Heart right ventricle (tissue), 16 donors: ENCODE measurements at regions not wholly inside any gene's neighbourhood (a gene's known extent, or its start where the extent isn't known, plus 50 kb on each side); places are given as distances from the start of the nearest gene placed in this dataset.

Experiments used
- ATAC-seq, 8 donors: fragments of 200-7000 bp; cut with Tn5 transposase; one replicate each; pipeline ENCODE4 v1.9.1; 2020; ENCODE audit warnings: mild to moderate bottlenecking in 8 of 8, moderate library complexity in 8 of 8, moderate number of reproducible peaks in 1 of 8
- DNase-seq, 2 donors: peaks; one replicate each; pipeline ENCODE4 v3.0.0-alpha.2; 2020
- H3K27ac ChIP-seq, 10 donors: fragments of 200-600 bp; sonication (generic) in 2 of 10; one replicate each; pipeline versions ENCODE4 v1.5.0 to v1.8.0; 2020 to 2022; ENCODE audit warnings: mild to moderate bottlenecking in 3 of 10
- H3K27me3 ChIP-seq, 7 donors: fragments of 200-600 bp; one replicate each; pipeline ENCODE4 v1.8.0; 2021 to 2022; ENCODE audit warnings: mild to moderate bottlenecking in 2 of 7
- H3K36me3 ChIP-seq, 9 donors: fragments of 200-600 bp; sonication (generic) in 1 of 9; one replicate each; pipeline versions ENCODE4 v1.5.0 to v1.8.0; 2020 to 2022; ENCODE audit warnings: mild to moderate bottlenecking in 2 of 9
- H3K4me1 ChIP-seq, 9 donors: fragments of 200-600 bp; sonication (generic) in 1 of 9; one replicate each; pipeline versions ENCODE4 v1.5.0 to v1.8.0; 2020 to 2022; ENCODE audit warnings: mild to moderate bottlenecking in 4 of 9
- H3K4me3 ChIP-seq, 10 donors: fragments of 200-600 bp; sonication (generic) in 2 of 10; one replicate each; pipeline versions ENCODE4 v1.5.0 to v1.8.0; 2020 to 2022; ENCODE audit warnings: mild to moderate bottlenecking in 7 of 10, moderate library complexity in 2 of 10
- H3K9me3 ChIP-seq, 11 donors: fragments of 200-600 bp in 10 of 11; sonication (generic) in 2 of 11; one replicate each; pipeline versions ENCODE4 v1.5.0 to v1.8.0; 2013 to 2022; ENCODE audit warnings: mild to moderate bottlenecking in 2 of 11, control low read depth in 1 of 11, moderate library complexity in 1 of 11
- CTCF ChIP-seq, 9 donors: fragments of 200-600 bp; sonication (generic) in 2 of 9; IDR thresholded peaks; one replicate each; pipeline versions ENCODE4 v1.5.0 to v1.8.0; 2021 to 2022; ENCODE audit warnings: antibody characterized with exemption in 9 of 9, mild to moderate bottlenecking in 5 of 9, moderate library complexity in 1 of 9
- WGBS, 2 donors: extraction: QIAGEN DNeasy Blood & Tissue Kit; methylation state at CpG; one replicate each; pipeline ENCODE4 v1.1.7; 2013; ENCODE audit warnings: inconsistent platforms in 1 of 2; 5-methylcytosine and 5-hydroxymethylcytosine counted together
- intact Hi-C, 10 donors: fragments of 100-400 bp; cut with DNase I; formaldehyde crosslinking; loops; one replicate each; pipeline versions ENCODE4 v1.11.1 to v1.14.2; 2022
- donor health status: Arrhythmogenic right ventricular cardiomyopathy.
- donor health status: ischemic (EF 13 %, LVEDD 7.1; RV severe dilation, severe dysfunction).
- donor health status: healthy with polysubstance abuse.
- donor health status: DM: no; HTN: yes; CAD: no.
- donor health status: DM: no; HTN: no; CAD: no.
- donor health status: ischemic (EF 25% LVEDD 6.9; RV normal size, moderate dysfunction).
- donor health status: ischemic (EF 25% LVEDD 5.7; RV mildly dilated, moderate dysfunction).
- donor health status: healthy.
- donor health status: DM: yes; HTN: yes; CAD: no.
- donor health status: Ischemic cardiomyopathy.
- donor health status: ischemic (EF 35%, LVEDD 5.7; RV mildly dilated, moderate dysfunction).
- donor health status: nonischemic (EF 11% LVEDD 7.7; RV severe dilation, severe dysfunction).
- donor health status: DM: yes; HTN: yes; CAD: no.
- donor health status: PGD.
- donor health status: ischemic (EF 29% LVEDD 5.4; RV normal size, mild dysfunction).
- donor health status: nonischemic (EF 23%, LVEDD 6.1; RV moderate dilation, normal function).

DNA sequence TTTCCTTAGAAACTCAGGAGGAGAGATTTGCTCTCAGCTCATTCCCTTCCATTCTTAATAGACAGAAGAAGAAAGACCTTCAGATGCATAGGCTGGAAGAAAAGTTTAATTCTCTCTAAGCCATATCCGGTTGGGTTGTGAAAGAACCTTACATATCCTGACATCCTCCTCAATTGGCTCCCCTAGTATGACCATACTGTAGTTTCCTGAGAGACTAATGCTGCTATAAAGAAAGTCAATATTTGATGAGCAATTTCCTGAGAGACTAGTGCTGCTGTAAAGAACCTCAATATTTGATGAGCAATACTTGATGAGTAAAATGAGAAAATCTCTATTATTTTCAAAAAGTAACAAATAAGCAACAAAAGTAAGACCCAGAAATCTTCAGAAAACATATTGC lies 888.5 kb upstream of the SORCS1 start:
- ATAC-seq, result no peak
- DNase-seq, result no peak
- Histone ChIP-seq H3K4me1 (no peaks in the 10 kb centered on the region), H3K27me3 (no peaks in the 10 kb centered on the region), H3K9me3 (no peaks in the 10 kb centered on the region), H3K4me3 (no peak overlapping the region), H3K27ac (no peak overlapping the region), H3K36me3 (no peaks in the 10 kb centered on the region)
- WGBS, 2 donors, result 83 to 86% methylated on average over 1 of the region's 1 CpG
- intact Hi-C loops, result no loop called here
- no peak for TF ChIP-seq CTCF (IDR thresholded peaks at IDR 0.05)

- no peak for TF ChIP-seq CTCF (IDR thresholded peaks at IDR 0.05)
- whole genome bisulfite sequencing, 2 donors, result 74 to 77% methylated on average over 2 of the region's 2 CpGs
- Histone ChIP-seq H3K4me3 (no peak overlapping the region), H3K27ac (no peak overlapping the region), H3K36me3 (no peaks in the 10 kb centered on the region), H3K4me1 (no peaks in the 10 kb centered on the region), H3K9me3 (no peaks in the 10 kb centered on the region), H3K27me3 (no peaks in the 10 kb centered on the region)
- no peak for DNase-seq
- ATAC-seq, result no peak
- intact Hi-C loops, result no loop called here
Observed at GRCh38 chr10:108051218-108051617, 886.7 kb upstream of the SORCS1 start.

DNA sequence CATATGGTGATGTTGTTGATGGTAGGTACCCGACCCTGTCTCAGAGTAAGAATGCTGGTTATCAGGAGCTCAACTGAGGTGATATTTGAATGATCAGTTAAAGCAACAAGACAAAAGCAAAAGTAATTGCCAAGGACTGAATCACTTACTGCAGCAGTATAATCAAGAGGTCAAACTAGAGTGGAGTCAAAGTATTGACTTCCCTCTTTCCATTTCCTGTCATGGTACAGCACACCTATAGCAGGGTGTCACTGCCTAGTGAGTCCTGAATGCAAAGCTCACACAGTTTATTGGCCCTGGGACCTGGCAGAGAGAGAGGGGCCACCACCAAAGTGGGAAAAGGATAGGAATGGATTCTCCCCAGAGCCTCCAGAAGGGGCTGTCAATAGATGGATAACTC lies 886.1 kb upstream of the SORCS1 start:
- TF ChIP-seq CTCF (IDR thresholded peaks at IDR 0.05), result no peak
- WGBS, 2 donors, result 57 to 65% methylated on average over 1 of the region's 1 CpG
- Histone ChIP-seq H3K27me3 (no peaks in the 10 kb centered on the region), H3K4me1 (no peaks in the 10 kb centered on the region), H3K4me3 (no peak overlapping the region), H3K36me3 (no peaks in the 10 kb centered on the region), H3K27ac (no peak overlapping the region), H3K9me3 (no peaks in the 10 kb centered on the region)
- intact Hi-C loops, result no loop called here
- no peak for ATAC-seq
- no peak for DNase-seq

GRCh38 chr10:108049668-108050067 lies 885.2 kb upstream of the SORCS1 start:
- no peak for DNase-seq

More at GRCh38 chr10:108049668-108050067, 885.2 kb upstream of the SORCS1 start:
- H3K9me3 ChIP-seq, result no peaks in the 10 kb centered on the region
- no peak overlapping the region for H3K27ac ChIP-seq
- no peak for TF ChIP-seq CTCF (IDR thresholded peaks at IDR 0.05)
- H3K36me3 ChIP-seq, result no peaks in the 10 kb centered on the region
- no peak overlapping the region for H3K4me3 ChIP-seq
- WGBS, 2 donors, result 80 to 89% methylated on average over 1 of the region's 1 CpG
- no peak for ATAC-seq
- no peaks in the 10 kb centered on the region for H3K4me1 ChIP-seq
- no peaks in the 10 kb centered on the region for H3K27me3 ChIP-seq
- intact Hi-C loops, result no loop called here
